Mesenchymal stem cell (in vitro differentiated cells and primary cell): ENCODE measurements at regions not wholly inside any gene's neighbourhood (a gene's known extent, or its start where the extent isn't known, plus 50 kb on each side); places are given as distances from the start of the nearest gene placed in this dataset.
"Not testable (repeated sequence)": the region's sequence is repeated elsewhere in the genome, so short reads cannot be mapped to it uniquely, and the experiment has no call there.

ENCODE experiments used
- DNase-seq: peaks from one replicate; pipeline ENCODE4 v3.0.0-alpha.2; 2013
- H2AFZ ChIP-seq: one replicate; pipeline ENCODE4 v1.6.1; 2013; ENCODE audit warnings: low read depth, mild to moderate bottlenecking, control low read depth, inconsistent platforms, low read length, moderate library complexity
- H2AK5ac ChIP-seq: 2 replicates; pipeline ENCODE4 v1.6.1; 2013; ENCODE audit warnings: low read length, moderate library complexity, mild to moderate bottlenecking, inconsistent platforms; ENCODE audit not compliant: severe bottlenecking
- H2BK120ac ChIP-seq: one replicate; pipeline ENCODE4 v1.6.1; 2013; ENCODE audit warnings: low read depth, mild to moderate bottlenecking, inconsistent platforms, low read length, moderate library complexity
- H2BK12ac ChIP-seq, 2 experiments: one replicate each; pipeline ENCODE4 v1.6.1; 2013; ENCODE audit warnings: inconsistent platforms in 2 of 2, low read length in 2 of 2, mild to moderate bottlenecking in 2 of 2, moderate library complexity in 2 of 2, control low read depth in 1 of 2
- H2BK15ac ChIP-seq: one replicate; pipeline ENCODE4 v1.6.1; 2013; ENCODE audit warnings: mild to moderate bottlenecking, low read depth, inconsistent platforms; ENCODE audit not compliant: poor library complexity, severe bottlenecking
- H2BK5ac ChIP-seq: 2 replicates; pipeline ENCODE4 v1.6.1; 2013; ENCODE audit warnings: low read depth, mild to moderate bottlenecking, low read length, control low read depth, inconsistent platforms; ENCODE audit not compliant: poor library complexity, severe bottlenecking
- H3K14ac ChIP-seq, 2 experiments: one replicate each; pipeline ENCODE4 v1.6.1; 2013; ENCODE audit warnings: inconsistent platforms in 2 of 2, low read length in 2 of 2, control low read depth in 1 of 2, mild to moderate bottlenecking in 1 of 2, moderate library complexity in 1 of 2
- H3K18ac ChIP-seq, 2 experiments: one replicate each; pipeline ENCODE4 v1.6.1; 2013; ENCODE audit warnings: inconsistent platforms in 2 of 2, low read length in 2 of 2, control low read depth in 1 of 2, low read depth in 1 of 2, mild to moderate bottlenecking in 1 of 2
- H3K23ac ChIP-seq, 2 experiments: one replicate each; pipeline ENCODE4 v1.6.1; 2013; ENCODE audit warnings: inconsistent platforms in 2 of 2, low read length in 2 of 2, mild to moderate bottlenecking in 2 of 2, moderate library complexity in 2 of 2, control low read depth in 1 of 2
- H3K27ac ChIP-seq: 2 replicates; pipeline ENCODE4 v1.5.1; 2013; ENCODE audit warnings: mild to moderate bottlenecking, moderate library complexity, low read length, control low read depth, inconsistent platforms; ENCODE audit not compliant: poor library complexity, severe bottlenecking
- H3K27me3 ChIP-seq, 2 experiments: 2 replicates each; pipeline versions ENCODE4 v1.6.1 to v1.7.0; 2013; ENCODE audit warnings: low read length in 2 of 2, mild to moderate bottlenecking in 2 of 2, moderate library complexity in 2 of 2, control low read depth in 1 of 2, inconsistent platforms in 1 of 2; ENCODE audit not compliant: control insufficient read depth in 1 of 2, insufficient read depth in 1 of 2
- H3K36me3 ChIP-seq, 2 experiments: 2 replicates each; pipeline versions ENCODE4 v1.6.1 to v1.7.0; 2013; ENCODE audit warnings: low read length in 2 of 2, control low read depth in 1 of 2, inconsistent platforms in 1 of 2, low read depth in 1 of 2, mild to moderate bottlenecking in 1 of 2; ENCODE audit not compliant: insufficient read depth in 2 of 2, control insufficient read depth in 1 of 2
- H3K4ac ChIP-seq, 2 experiments: one replicate each; pipeline ENCODE4 v1.6.1; 2013; ENCODE audit warnings: inconsistent platforms in 2 of 2, low read length in 2 of 2, mild to moderate bottlenecking in 2 of 2, moderate library complexity in 2 of 2, control low read depth in 1 of 2, low read depth in 1 of 2
- H3K4me1 ChIP-seq: 2 replicates; pipeline ENCODE4 v1.6.1; 2013; ENCODE audit warnings: low read depth, low read length, control low read depth; ENCODE audit not compliant: control insufficient read depth, insufficient read depth
- H3K4me2 ChIP-seq: 2 replicates; pipeline ENCODE4 v1.6.1; 2013; ENCODE audit warnings: low read length, mild to moderate bottlenecking, inconsistent platforms; ENCODE audit not compliant: poor library complexity, severe bottlenecking
- H3K4me3 ChIP-seq, 2 experiments: 2 replicates each; pipeline versions ENCODE4 v1.5.1 to v1.7.0; 2013; ENCODE audit warnings: low read length in 2 of 2, mild to moderate bottlenecking in 2 of 2, control low read depth in 1 of 2, low read depth in 1 of 2; ENCODE audit not compliant: insufficient read depth in 1 of 2
- H3K79me1 ChIP-seq: replicated peaks from 2 replicates; pipeline ENCODE4 v1.6.1; 2013; ENCODE audit warnings: mild to moderate bottlenecking, control low read depth, low read length, inconsistent platforms; ENCODE audit not compliant: poor library complexity, severe bottlenecking
- H3K9ac ChIP-seq: 2 replicates; pipeline ENCODE4 v1.7.0; 2013; ENCODE audit warnings: mild to moderate bottlenecking, low read length, moderate library complexity
- H3K9me3 ChIP-seq: 2 replicates; pipeline ENCODE4 v1.7.0; 2013; ENCODE audit warnings: mild to moderate bottlenecking, low read length; ENCODE audit not compliant: control insufficient read depth
- H4K8ac ChIP-seq: one replicate; pipeline ENCODE4 v1.6.1; 2013; ENCODE audit warnings: inconsistent platforms, mild to moderate bottlenecking, low read length, moderate library complexity
- H4K91ac ChIP-seq: one replicate; pipeline ENCODE4 v1.6.1; 2013; ENCODE audit warnings: mild to moderate bottlenecking, low read length, inconsistent platforms
- WGBS: methylation state at CpG from one replicate; pipeline ENCODE4 v1.1.7; 2013; ENCODE audit warnings: mixed read lengths; 5-methylcytosine and 5-hydroxymethylcytosine counted together

DNA sequence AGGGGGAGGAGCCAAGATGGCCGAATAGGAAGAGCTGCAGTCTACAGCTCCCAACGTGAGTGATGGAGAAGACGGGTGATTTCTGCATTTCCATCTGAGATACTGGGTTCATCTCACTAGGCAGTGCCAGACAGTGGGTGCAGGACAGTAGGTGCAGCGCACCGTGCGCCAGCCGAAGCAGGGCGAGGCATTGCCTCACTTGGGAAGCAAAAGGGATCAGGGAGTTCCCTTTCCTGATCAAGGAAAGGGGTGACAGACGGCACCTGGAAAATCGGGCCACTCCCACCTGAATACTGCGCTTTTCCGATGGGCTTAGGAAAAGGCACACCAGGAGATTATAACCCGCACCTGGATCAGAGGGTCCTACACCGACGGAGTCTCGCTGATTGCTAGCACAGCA lies 121.1 kb upstream of the SESTD1 start:
- not testable (repeated sequence) for H4K8ac ChIP-seq, H4K91ac ChIP-seq, H2AFZ ChIP-seq, DNase-seq, H2BK12ac ChIP-seq, H2BK5ac ChIP-seq, H2BK120ac ChIP-seq, H3K9me3 ChIP-seq, H3K9ac ChIP-seq, H3K18ac ChIP-seq, H3K27ac ChIP-seq, H2BK15ac ChIP-seq, H3K4me1 ChIP-seq, H3K23ac ChIP-seq, H3K79me1 ChIP-seq, H3K4ac ChIP-seq, H3K4me2 ChIP-seq, H3K36me3 ChIP-seq, H3K27me3 ChIP-seq, H2AK5ac ChIP-seq, H3K4me3 ChIP-seq, H3K14ac ChIP-seq
- WGBS = 92% methylated on average over 16 of the region's 16 CpGs

DNA sequence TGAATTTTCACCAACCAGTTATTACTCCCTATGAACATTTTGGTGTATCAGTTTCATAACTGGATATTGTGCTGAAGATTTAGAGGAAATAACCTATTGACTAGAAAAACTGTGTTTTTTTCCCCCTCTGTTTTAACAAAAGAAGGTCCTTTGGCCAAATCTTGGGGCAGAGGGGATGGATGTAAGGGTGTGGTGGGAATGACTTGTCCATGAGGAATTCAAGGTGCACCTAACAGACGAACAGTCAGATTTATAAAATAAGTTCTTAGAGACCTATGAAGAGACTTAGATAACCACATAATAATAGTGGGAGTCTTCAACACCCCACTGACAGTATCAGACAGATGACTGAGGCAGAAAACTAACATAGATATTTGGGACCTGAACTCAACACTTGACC lies 119.3 kb upstream of the SESTD1 start:
- Histone ChIP-seq H3K79me1 (no peaks in the 10 kb centered on the region), H3K27ac (no peak overlapping the region), H2AFZ (no peak overlapping the region), H3K4me3 (no peak overlapping the region), H3K14ac (no peak overlapping the region), H3K4ac (no peak overlapping the region), H3K9me3 (no peaks in the 10 kb centered on the region), H4K91ac (no peak overlapping the region), H3K9ac (no peak overlapping the region), H2BK15ac (no peak overlapping the region), H2AK5ac (no peak overlapping the region), H3K23ac (no peak overlapping the region), H3K4me1 (no peaks in the 10 kb centered on the region), H3K18ac (no peak overlapping the region), H3K4me2 (no peak overlapping the region), H3K36me3 (no peaks in the 10 kb centered on the region), H2BK12ac (no peak overlapping the region), H4K8ac (no peak overlapping the region), H2BK5ac (no peak overlapping the region), H2BK120ac (no peak overlapping the region), H3K27me3 (no peaks in the 10 kb centered on the region)
- no CpG with 5 or more reads among the region's 1 CpG for WGBS
- DNase-seq = no peak

DNA sequence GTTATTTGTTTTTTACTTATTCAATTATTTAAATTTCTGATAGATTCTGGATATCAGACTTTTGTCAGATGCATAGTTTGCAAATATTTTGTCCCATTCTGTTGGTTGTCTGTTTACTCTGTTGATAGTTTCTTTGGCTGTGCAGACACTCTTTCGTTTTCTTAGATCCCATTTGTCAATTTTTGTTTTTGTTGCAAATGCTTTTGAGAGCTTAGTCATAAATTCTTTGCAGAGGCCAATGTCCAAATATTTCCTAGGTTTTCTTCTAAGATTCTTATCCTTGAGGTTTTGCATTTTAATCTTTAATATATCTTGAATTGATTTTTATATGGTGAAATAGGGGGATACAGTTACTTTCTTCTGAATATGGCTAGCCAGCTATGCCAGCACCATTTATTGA lies 112.7 kb upstream of the SESTD1 start:
- WGBS = 33% methylated on average over 1 of the region's 1 CpG
- no peak overlapping the region for H2AK5ac ChIP-seq
- H2BK5ac ChIP-seq = no peak overlapping the region

DNA sequence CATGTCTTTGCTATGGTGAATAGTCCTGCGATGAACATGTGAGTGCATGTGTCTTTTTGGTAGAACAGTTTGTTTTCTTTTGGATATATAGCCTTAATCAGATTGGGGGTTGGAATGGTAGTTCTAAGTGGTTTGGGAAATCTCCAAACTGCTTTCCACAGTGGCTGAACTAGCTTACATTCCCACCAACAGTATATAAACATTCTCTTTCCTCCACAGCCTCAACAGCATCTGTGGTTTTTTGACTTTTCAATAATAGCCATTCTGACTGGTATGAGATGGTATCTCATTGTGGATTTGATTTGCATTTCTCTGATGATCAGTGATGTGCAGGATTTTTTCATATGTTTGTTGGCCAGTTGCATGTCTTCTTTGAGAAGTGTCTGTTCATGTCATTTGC lies 112.2 kb upstream of the SESTD1 start:
- no peak overlapping the region for H3K27ac ChIP-seq
- H2BK5ac ChIP-seq = no peak overlapping the region
- H2BK120ac ChIP-seq = no peak overlapping the region
- H3K18ac ChIP-seq = no peak overlapping the region
- no peaks in the 10 kb centered on the region for H3K4me1 ChIP-seq
- H3K27me3 ChIP-seq = no peaks in the 10 kb centered on the region
- H2BK15ac ChIP-seq = no peak overlapping the region
- 63% methylated on average over 1 of the region's 1 CpG for WGBS
- no peak overlapping the region for H4K91ac ChIP-seq
- no peak overlapping the region for H3K4me3 ChIP-seq
- no peak overlapping the region for H4K8ac ChIP-seq
- H2AFZ ChIP-seq = no peak overlapping the region
- peak; percentile 82 for DNase-seq
- no peaks in the 10 kb centered on the region for H3K79me1 ChIP-seq
- H3K36me3 ChIP-seq = no peaks in the 10 kb centered on the region
- H3K9me3 ChIP-seq = no peaks in the 10 kb centered on the region
- no peak overlapping the region for H2AK5ac ChIP-seq
- H3K23ac ChIP-seq = no peak overlapping the region
- H2BK12ac ChIP-seq = no peak overlapping the region
- H3K14ac ChIP-seq = no peak overlapping the region
- no peak overlapping the region for H3K4me2 ChIP-seq
- no peak overlapping the region for H3K4ac ChIP-seq
- H3K9ac ChIP-seq = no peak overlapping the region

More for the DNA sequence above, 112.7 kb upstream of the SESTD1 start:
- no peaks in the 10 kb centered on the region for H3K9me3 ChIP-seq
- no peaks in the 10 kb centered on the region for H3K27me3 ChIP-seq
- H4K8ac ChIP-seq = no peak overlapping the region
- no peak overlapping the region for H3K9ac ChIP-seq
- H3K18ac ChIP-seq = no peak overlapping the region
- H3K36me3 ChIP-seq = no peaks in the 10 kb centered on the region
- no peak overlapping the region for H3K27ac ChIP-seq
- no peak overlapping the region for H4K91ac ChIP-seq
- H3K4me3 ChIP-seq = no peak overlapping the region
- H3K4ac ChIP-seq = no peak overlapping the region
- no peak overlapping the region for H2AFZ ChIP-seq
- no peak overlapping the region for H3K4me2 ChIP-seq
- DNase-seq = peak; percentile 54
- H2BK120ac ChIP-seq = no peak overlapping the region
- no peak overlapping the region for H2BK12ac ChIP-seq
- H3K23ac ChIP-seq = no peak overlapping the region
- H3K79me1 ChIP-seq = no peaks in the 10 kb centered on the region
- H3K4me1 ChIP-seq = no peaks in the 10 kb centered on the region
- H2BK15ac ChIP-seq = no peak overlapping the region
- no peak overlapping the region for H3K14ac ChIP-seq
